ENCODE measurements at regions not wholly inside any gene's neighbourhood (a gene's known extent, or its start where the extent isn't known, plus 50 kb on each side); places are given as distances from the start of the nearest gene placed in this dataset.

- intact Hi-C loops (cut with DNase I): no loop called here
- no peak for DNase-seq (ENCODE audit: low spot score)
- no peak for ATAC-seq
These were observed 93.6 kb upstream of the SDK1 start for GRCh38 chr7:3207387-3207902.

- DNase-seq (ENCODE audit: low spot score): no peak
- ATAC-seq: no peak
- intact Hi-C loops (cut with DNase I): no loop called here
These were observed 90.5 kb upstream of the SDK1 start for GRCh38 chr7:3210531-3210930.

- DNase-seq (ENCODE audit: low spot score) (no peak), ATAC-seq (no peak)
- intact Hi-C loops (cut with DNase I): no loop called here
These were observed 87.0 kb upstream of the SDK1 start for GRCh38 chr7:3214090-3214413.

GRCh38 chr7:3215624-3216585 is 85.1 kb upstream of the SDK1 start:
- DNase-seq (ENCODE audit: low spot score): no peak
- no peak for ATAC-seq
- intact Hi-C loops (cut with DNase I): no loop called here

- DNase-seq (ENCODE audit: low spot score) (no peak), ATAC-seq (no peak)
- intact Hi-C loops (cut with DNase I): no loop called here
These were observed 83.9 kb upstream of the SDK1 start for GRCh38 chr7:3217166-3217565.

- ATAC-seq: no peak
- DNase-seq (ENCODE audit: low spot score): no peak
- intact Hi-C loops (cut with DNase I): no loop called here
These were observed 82.4 kb upstream of the SDK1 start for GRCh38 chr7:3218411-3219225.

- intact Hi-C loops (cut with DNase I): no loop called here
- DNase-seq (ENCODE audit: low spot score) (no peak), ATAC-seq (no peak)
These were observed 71.1 kb upstream of the SDK1 start for GRCh38 chr7:3229904-3230470.

- ATAC-seq: no peak
- intact Hi-C loops (cut with DNase I): no loop called here
- no peak for DNase-seq (ENCODE audit: low spot score)
These were observed 70.1 kb upstream of the SDK1 start for GRCh38 chr7:3230908-3231307.

- intact Hi-C loops (cut with DNase I): no loop called here
- ATAC-seq (no peak), DNase-seq (ENCODE audit: low spot score) (no peak)
These were observed 68.8 kb upstream of the SDK1 start for GRCh38 chr7:3232228-3232627.

GRCh38 chr7:3233301-3233700 is 67.8 kb upstream of the SDK1 start:
- DNase-seq (ENCODE audit: low spot score) (no peak), ATAC-seq (no peak)
- intact Hi-C loops (cut with DNase I): no loop called here

- no peak for DNase-seq (ENCODE audit: low spot score)
- intact Hi-C loops (cut with DNase I): no loop called here
- no peak for ATAC-seq
These were observed 67.0 kb upstream of the SDK1 start for GRCh38 chr7:3234051-3234450.

GRCh38 chr7:3234851-3235250 is 66.2 kb upstream of the SDK1 start:
- no peak for DNase-seq (ENCODE audit: low spot score)
- intact Hi-C loops (cut with DNase I): no loop called here
- ATAC-seq: no peak

- ATAC-seq: no peak
- DNase-seq (ENCODE audit: low spot score): no peak
- intact Hi-C loops (cut with DNase I): no loop called here
These were observed 65.7 kb upstream of the SDK1 start for GRCh38 chr7:3235322-3235721.

- DNase-seq (ENCODE audit: low spot score) (no peak), ATAC-seq (no peak)
- intact Hi-C loops (cut with DNase I): no loop called here
These were observed 64.8 kb upstream of the SDK1 start for GRCh38 chr7:3236268-3236667.

GRCh38 chr7:3238525-3239210 is 62.4 kb upstream of the SDK1 start:
- ATAC-seq (no peak), DNase-seq (ENCODE audit: low spot score) (no peak)
- intact Hi-C loops (cut with DNase I): no loop called here

GRCh38 chr7:3239291-3239691 is 61.8 kb upstream of the SDK1 start:
- no peak for ATAC-seq
- no peak for DNase-seq (ENCODE audit: low spot score)
- intact Hi-C loops (cut with DNase I): no loop called here

GRCh38 chr7:3240826-3241430 is 60.1 kb upstream of the SDK1 start:
- intact Hi-C loops (cut with DNase I): no loop called here
- DNase-seq (ENCODE audit: low spot score) (no peak), ATAC-seq (no peak)

- DNase-seq (ENCODE audit: low spot score) (no peak), ATAC-seq (no peak)
- intact Hi-C loops (cut with DNase I): no loop called here
These were observed 59.3 kb upstream of the SDK1 start for GRCh38 chr7:3241686-3242258.
